Skeletal muscle cell (primary cell): ENCODE measurements at regions not wholly inside any gene's neighbourhood (a gene's known extent, or its start where the extent isn't known, plus 50 kb on each side); places are given as distances from the start of the nearest gene placed in this dataset.
"Not testable (repeated sequence)": the region's sequence is repeated elsewhere in the genome, so short reads cannot be mapped to it uniquely, and the experiment has no call there.

Experiments
- DNase-seq: peaks from one replicate; pipeline ENCODE4 v3.0.0-alpha.2; 2010; ENCODE audit warnings: low read depth
- H3K4me3 ChIP-seq: 2 replicates; pipeline ENCODE4 v1.5.1; 2011; ENCODE audit warnings: low read depth, mild to moderate bottlenecking, control low read depth, low read length, moderate library complexity

DNA sequence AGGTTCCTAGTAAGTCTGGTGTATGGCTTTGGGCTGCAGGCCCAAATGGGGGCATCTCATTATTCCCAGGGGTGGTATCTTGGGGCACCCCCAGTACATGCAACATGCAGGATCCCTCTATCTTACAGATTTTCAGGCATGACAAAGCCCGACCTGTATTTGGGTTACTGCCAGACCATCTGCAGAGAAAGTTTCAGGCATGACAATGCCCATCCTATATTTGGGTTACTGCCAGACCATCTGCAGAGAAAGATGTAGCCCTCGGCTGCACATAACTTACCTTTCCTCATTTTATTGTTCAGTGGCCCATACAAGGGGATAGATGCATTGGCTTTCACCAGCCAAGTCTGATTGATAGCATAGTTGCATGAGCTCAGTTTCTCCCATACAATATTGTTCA lies 112.2 kb upstream of the RAB18 start:
- no peak overlapping the region for H3K4me3 ChIP-seq
- no peak for DNase-seq

DNA sequence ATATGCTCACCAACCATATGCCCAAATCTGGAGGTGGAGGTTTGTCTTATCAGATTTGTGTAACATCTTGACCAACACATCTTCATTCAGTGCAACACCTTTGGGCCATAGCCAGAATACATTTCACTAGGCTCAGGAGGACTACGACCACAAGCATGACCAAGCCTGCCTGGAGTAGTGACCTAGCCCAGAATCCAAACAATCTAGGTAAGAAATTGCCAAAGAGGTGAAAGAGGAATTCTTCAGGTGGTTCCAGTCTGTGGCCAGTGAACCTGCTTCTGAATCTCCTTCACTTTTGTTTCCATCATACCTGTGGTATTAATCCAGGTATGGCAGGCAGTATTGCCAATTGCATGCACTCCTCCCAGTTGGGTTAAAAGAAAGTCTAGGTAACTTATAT lies 112.8 kb upstream of the RAB18 start:
- H3K4me3 ChIP-seq = no peak overlapping the region
- DNase-seq = no peak

GRCh38 chr10:27390681-27391080 lies 113.4 kb upstream of the RAB18 start:
- no peak overlapping the region for H3K4me3 ChIP-seq
- DNase-seq = peak; percentile 39

- peak; percentile 38 for DNase-seq
- H3K4me3 ChIP-seq = no peak overlapping the region
Measured at GRCh38 chr10:27388761-27389399, 115.2 kb upstream of the RAB18 start.

DNA sequence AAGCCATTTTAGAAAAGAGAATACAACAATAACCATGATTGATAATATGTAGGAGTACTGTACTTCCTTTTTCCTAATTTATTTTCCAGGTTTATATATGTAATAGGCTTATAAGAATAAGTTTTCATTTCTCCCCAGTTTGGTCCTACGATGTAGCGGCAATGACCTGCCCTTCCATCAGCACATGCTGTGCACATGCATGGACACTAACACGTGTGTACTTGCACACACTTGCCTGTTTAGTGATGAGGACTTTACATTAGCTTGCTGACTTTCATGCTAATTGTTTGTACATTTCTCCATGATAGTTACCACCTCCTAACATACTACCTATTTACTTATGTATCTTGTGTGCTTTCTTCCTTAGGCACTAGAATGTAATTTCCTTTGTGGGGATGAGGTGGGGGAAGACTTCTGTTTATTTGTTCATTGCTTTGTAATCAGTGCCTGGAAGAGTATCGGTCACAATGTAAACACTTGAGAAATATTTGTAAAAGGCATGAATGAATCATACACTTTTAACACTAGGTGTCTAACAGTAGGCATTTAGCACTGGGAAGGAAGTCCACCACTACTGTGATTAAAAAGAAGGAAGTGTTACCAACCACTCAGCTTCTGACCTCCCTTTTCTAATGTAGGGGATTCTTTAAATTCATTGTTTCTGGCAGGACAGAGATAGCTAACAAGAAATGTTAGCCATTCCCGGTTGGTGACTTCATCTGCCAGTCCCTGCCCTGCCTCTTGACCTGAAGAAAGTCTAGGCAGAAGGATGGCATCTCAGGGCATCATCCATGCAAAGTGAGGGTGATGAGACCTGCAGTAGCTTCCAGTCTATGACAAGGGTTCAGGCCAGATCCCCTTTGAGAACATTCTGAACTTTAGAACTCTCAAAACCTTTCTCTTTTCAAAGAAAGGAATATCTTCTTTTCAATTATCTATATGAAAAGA lies 120.2 kb upstream of the RAB18 start:
- no peak for DNase-seq
- no peak overlapping the region for H3K4me3 ChIP-seq

DNA sequence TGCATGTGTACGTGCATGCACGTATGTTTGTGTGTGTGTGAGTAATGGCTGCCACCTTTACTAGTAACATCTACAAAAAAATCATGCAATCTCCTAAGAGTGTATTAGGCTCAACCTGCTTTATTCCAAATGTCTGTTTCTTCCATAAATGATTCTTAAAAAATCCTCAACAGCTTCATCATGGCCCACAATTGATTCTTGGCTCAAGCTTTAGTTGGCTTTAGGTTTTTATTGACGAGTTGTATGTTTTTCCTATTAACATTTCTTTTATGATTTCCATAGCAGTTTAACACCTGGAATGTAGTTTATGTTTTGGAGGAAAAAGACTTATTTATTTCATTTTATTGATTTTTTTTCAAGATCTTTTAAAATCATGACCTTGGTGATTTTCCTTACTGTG lies 121.9 kb upstream of the RAB18 start:
- no peak overlapping the region for H3K4me3 ChIP-seq
- DNase-seq = no peak

- no peak for DNase-seq
Measured at GRCh38 chr10:27380929-27381358, 123.2 kb upstream of the RAB18 start.

DNA sequence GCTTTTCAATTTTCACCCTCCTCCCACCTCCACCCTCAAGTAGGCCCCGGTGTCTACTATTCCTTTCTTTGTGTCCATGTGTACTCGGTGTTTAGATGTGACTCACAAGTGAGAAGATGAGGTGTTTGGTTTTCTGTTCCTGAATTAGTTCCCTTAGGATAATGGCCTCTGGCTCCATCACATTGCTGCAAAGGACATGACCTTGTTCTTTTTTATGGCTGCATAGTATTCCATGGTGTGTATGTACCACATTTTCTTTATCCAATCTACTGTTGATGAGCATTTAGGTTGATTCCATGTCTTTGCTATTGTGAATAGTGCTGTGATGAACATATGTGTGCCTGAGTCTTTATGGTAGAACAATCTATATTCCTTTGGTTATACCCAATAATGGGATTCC lies 125.1 kb upstream of the RAB18 start:
- not testable (repeated sequence) for DNase-seq, H3K4me3 ChIP-seq

More at GRCh38 chr10:27380929-27381358, 123.2 kb upstream of the RAB18 start:
- no peak overlapping the region for H3K4me3 ChIP-seq

DNA sequence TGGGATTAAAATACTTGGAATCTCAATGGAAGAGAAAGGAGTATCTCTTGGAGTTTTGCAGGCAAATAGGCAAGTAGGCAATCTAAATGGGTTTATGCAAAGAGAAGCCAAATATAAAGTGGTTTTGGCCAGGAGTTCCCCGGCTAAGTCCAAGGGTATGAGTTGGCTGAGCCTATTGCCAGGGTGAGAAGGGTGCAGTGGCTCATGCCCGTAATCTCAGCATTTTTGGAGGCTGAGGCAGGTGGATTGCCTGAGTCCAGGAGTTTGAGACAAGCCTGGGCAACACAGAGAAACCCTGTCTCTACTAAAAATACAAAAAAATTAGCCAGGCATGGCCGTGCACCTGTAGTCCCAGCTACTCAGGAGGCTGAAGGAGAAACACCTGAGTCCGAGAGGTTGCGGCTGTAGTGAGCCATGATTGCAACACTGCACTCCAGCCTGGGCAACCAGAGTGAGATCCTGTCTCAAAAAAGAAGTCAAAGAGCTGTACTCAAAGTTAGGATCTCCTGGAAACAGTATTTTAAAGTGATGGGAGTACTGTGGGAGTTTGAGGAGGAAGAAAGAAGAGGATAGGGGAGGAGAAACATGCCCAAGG lies 130.4 kb upstream of the RAB18 start:
- DNase-seq = no peak
- H3K4me3 ChIP-seq = no peak overlapping the region

- DNase-seq = no peak
- H3K4me3 ChIP-seq = no peak overlapping the region
Measured at GRCh38 chr10:27372095-27372494, 131.5 kb upstream of the ACBD5 start.

GRCh38 chr10:27371375-27371774 lies 130.8 kb upstream of the ACBD5 start:
- not testable (repeated sequence) for H3K4me3 ChIP-seq, DNase-seq

GRCh38 chr10:27369880-27370279 lies 129.3 kb upstream of the ACBD5 start:
- DNase-seq = no peak
- no peak overlapping the region for H3K4me3 ChIP-seq

DNA sequence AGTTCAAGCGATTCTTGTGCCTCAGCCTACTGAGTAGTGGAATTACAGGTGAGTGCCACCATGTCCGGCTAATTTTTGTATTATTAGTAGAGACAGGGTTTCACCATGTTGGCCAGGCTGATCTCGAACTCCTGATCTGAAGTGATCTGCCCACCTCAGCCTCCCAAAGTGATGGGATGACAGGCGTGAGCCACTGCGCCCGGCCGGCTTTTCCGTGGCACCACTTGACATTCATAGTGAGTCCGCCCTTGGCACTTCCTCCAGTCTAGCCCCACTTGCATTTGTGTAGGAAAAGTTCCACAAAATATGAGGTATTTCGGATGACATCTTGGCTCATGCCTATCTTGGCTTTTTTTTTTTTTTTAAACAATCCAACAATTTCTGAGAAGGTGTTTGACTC lies 128.1 kb upstream of the ACBD5 start:
- DNase-seq = no peak

GRCh38 chr10:27366769-27367168 lies 126.2 kb upstream of the ACBD5 start:
- no peak for DNase-seq
- no peak overlapping the region for H3K4me3 ChIP-seq

More for the DNA sequence above, 128.1 kb upstream of the ACBD5 start:
- H3K4me3 ChIP-seq = no peak overlapping the region

DNA sequence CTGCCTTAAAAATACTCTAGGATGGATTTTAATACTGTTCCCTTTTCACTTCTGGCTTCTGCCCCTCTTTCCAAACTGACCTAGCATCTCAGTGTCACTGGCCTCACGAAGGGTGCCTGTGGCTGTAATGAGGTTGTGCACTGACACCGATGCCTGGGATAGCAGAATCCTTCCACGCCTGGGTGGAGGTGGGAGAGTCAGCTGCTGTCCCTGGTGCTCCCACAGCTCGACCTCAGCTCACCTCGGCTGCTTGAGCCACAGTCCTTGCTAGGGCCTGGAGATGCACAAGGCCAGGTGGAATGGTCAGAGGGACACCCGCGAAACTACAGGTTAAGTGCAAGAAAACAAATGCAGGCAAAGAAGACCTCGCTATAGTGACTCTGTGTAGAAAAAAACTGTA lies 123.4 kb upstream of the ACBD5 start:
- DNase-seq = no peak
- H3K4me3 ChIP-seq = no peak overlapping the region

GRCh38 chr10:27360581-27361172 lies 120.1 kb upstream of the ACBD5 start:
- DNase-seq = peak; percentile 17
- no peak overlapping the region for H3K4me3 ChIP-seq

GRCh38 chr10:27359792-27360355 lies 119.3 kb upstream of the ACBD5 start:
- no peak for DNase-seq
- H3K4me3 ChIP-seq = no peak overlapping the region

DNA sequence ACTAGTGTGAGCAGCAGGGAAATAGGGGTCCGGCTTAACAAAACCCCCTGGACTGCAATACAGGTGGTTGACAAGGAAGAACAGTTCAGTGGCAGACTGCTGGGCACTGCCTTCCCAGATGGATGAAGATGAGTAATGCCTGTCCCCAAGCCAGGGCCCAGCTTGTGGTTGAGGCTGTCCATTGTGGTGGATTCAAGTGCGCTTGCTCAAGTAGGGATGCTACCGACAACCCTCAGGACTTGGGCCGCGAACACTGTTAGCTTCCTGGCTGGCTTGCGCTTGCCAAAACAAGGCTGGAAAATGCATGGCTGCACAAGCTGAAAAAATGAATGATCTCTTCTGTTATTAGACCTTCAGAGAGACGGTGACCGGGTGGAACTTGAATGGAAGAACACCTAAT lies 116.1 kb upstream of the ACBD5 start:
- no peak for DNase-seq
- H3K4me3 ChIP-seq = no peak overlapping the region

DNA sequence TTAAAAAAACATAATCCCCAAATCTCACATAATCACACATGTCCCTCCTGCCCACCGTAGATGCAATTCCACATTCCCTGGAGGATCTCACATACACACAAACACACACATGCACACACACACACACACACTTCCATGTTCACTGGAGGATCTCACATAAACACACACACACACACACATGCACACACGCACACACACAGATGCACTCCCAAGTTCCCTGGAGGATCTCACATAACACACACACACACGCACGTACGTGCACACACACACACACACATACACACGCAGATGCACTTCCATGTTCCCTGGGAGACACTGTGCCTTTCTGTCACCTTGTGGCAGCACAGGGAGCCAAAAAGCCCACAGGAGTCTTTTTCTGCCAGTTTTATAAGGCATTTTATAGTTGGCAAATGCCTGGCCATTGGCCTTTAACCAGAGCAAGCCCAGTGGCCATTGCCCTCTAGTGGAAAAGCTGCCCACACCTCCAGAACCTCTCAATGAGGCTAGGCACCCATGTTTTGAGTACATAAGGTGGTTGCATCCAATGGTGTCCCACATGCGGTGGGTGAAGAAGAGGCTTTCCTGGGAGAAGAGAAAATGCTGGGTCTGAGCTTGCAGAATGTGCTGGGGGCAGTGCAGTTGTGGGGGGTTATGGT lies 115.4 kb upstream of the ACBD5 start:
- no peak overlapping the region for H3K4me3 ChIP-seq
- DNase-seq = no peak
